GM21367 (cell line): ENCODE measurements at regions not wholly inside any gene's neighbourhood (a gene's known extent, or its start where the extent isn't known, plus 50 kb on each side); places are given as distances from the start of the nearest gene placed in this dataset.

Experiments
- ATAC-seq: cut with Tn5 transposase; IDR thresholded peaks from one replicate; pipeline ENCODE4 v1.9.1; 2021; ENCODE audit not compliant: unreplicated experiment

GRCh38 chr16:80305410-80305809, 235.4 kb upstream of the DYNLRB2 start:
- ATAC-seq: no peak

GRCh38 chr16:80303691-80304090, 237.1 kb upstream of the DYNLRB2 start:
- no peak for ATAC-seq

DNA sequence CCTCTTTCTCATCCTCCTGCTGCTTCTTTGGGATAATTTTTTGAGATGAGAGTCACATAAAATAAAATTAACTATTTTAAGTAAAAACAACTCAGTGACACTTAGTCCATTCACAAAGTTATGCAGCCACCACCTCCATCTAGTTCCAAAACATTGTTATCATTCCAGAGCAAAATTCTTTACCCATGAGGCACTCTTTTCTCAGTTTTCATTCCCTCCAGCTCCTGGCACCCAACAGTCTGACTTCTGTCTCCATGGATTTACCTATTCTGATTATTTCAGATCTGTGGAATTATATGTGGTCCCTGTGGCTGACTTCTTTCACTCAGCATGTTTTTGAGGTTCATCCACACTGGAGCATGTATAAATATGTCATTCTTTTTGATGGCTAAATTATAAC, 239.9 kb upstream of the DYNLRB2 start:
- ATAC-seq: no peak

- ATAC-seq: no peak
Observed at GRCh38 chr16:80300456-80300855, 240.3 kb upstream of the DYNLRB2 start.

DNA sequence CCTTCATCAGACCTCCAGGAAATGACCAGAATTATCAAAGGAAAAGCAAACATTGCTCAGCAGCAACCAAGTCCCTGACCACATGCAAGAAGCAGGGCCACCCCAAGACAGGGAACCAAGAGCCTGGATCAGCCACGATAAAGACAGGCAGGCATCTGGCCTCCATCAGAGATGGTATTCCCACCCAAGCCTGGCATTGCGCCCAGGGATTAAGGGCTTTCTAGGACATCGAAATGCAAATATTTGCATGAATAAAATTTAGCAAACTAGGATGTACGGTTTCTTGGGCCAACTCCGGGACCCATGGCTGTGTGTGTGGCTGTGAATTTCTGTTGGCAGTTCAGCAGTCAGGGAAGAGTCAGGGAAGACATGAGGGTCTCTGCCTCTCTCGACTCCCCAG, 241.4 kb upstream of the DYNLRB2 start:
- ATAC-seq: no peak

DNA sequence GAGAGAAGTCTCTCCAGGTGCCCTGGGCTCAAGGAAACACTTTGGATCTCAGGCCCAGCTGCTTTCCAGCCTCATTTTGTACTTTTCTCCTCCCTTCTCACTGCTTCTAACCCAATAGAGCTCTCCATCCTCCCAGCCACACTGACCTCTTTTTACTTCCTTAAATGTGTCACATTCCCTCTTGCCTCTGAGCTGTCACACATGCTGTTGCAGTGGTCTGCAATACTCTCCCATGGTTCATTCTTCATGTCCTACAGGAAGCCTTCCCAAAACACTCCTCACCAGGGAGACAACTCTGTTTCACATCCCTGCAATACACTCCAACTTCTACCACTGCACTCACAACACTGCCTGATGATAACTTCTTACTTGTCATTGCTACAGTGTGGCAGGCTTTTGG, 242.1 kb upstream of the DYNLRB2 start:
- no peak for ATAC-seq

DNA sequence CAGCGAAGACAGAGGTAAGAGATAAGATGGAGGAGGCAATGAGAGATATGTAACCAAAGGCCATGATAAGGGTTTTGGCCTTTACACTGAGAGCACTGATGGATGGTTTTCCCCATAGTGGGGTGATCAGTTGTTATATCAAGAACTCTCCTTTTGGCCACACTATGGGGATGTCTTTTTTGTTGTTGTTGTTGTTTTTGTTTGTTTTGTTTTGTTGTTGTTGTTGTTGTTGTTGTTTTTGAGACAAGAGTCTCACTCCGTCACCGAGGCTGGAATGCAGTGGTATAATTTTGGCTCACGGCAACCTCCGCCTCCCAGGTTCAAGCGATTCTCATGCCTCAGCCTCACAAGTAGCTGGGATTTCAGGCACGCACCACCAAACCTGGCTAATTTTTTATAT, 244.8 kb upstream of the DYNLRB2 start:
- no peak for ATAC-seq

DNA sequence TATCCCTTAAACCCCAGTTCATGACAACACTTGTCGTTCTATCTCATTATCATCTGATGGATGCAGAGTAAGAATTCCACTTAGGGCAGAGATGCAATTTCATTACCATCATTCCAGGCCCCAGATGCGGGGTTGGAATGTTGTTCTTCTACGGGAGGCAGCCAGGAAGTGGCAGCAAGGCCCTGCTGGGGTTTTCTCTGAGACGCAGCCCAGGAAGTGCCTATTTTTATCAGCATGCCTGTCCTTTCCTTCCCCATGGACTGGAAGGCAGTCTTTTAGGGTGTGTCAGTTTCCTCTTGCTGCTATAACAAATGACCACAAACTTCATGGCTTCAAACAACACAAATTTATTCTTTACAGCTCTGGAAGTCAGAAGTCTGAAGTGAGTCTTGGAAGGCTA, 246.6 kb upstream of the DYNLRB2 start:
- no peak for ATAC-seq

DNA sequence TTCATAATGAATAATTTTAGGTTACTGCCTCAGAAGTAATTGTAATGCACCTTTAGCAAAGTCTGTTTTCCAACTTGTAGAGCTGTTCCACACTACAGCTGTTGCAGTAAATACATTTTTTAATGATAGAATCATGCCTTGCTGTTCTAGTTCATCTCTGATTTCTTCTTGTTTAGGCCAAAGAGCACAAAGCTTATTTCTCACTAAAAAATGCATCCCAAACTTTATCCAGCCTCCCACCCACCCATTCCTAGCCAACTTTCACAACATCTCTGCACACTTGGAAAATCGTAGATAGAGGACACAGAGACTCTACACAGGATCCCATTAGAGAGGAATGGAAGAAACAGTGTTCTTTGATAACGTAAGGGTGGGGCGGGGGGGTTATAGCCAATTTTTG, 252.2 kb upstream of the DYNLRB2 start:
- ATAC-seq: no peak

DNA sequence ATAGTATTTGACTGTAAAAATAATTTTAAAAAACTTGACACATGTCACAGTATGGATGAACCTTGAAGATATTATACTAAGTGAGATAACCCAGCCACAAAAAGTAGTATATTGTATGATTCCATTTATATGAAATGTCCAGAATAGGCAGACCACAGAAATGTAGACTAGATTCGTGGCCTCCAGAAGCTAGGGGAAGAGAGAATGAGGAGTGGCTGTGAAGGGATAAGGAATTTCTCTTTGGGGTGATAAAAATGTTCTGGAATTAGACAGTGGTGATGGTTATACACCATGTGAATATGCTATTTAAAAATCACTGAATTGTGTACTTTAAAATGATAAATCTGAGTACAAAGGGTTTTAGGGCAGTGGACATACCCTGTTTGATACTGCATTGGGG, 253.1 kb upstream of the DYNLRB2 start:
- ATAC-seq: no peak

GRCh38 chr16:80285104-80285503, 255.7 kb upstream of the DYNLRB2 start:
- no peak for ATAC-seq

DNA sequence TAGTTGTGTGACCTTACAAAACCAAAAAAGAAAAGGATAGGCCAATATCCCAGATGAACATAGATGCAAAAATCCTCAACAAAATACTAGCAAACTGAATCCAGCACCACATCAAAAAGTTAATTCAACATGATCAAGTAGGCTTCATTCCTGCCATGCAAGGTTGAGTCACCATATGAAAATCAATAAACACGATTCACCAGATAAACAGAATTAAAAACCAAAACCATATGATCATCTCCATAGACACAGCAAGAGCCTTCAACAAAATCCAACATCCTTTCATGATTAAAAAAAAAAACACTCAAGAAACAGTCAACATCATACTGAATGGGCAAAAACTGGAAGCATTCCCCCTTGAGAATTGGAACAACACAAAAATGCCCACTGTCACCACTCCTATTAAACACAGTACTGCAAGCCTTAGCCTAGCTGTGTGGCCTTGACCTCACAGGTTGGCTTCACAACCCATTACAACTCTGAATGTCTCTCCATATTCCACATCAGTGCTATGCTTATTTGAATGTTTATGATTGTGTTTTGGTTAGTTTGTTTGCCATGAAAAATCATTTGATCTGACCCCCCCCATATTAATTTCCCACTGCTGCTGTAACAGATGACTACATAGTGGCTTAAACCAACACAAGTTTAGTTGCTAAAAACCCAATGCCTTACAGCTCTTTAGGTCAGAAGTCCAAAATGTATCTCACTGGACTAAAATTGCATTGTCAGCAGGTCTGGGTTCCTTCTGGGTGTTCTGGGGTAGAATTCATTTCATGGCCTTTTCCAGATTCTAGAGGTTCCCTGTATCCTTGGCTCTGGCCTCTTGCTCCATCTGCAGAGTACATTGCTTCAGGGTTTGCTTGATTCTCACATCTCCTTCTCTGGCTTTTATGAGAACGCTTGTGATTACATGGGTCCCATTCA, 257.1 kb upstream of the DYNLRB2 start:
- ATAC-seq: no peak

- ATAC-seq: no peak
Observed at GRCh38 chr16:80280557-80280956, 260.2 kb upstream of the DYNLRB2 start.

GRCh38 chr16:80279656-80280055, 261.1 kb upstream of the DYNLRB2 start:
- ATAC-seq: no peak

GRCh38 chr16:80277182-80277581, 263.6 kb upstream of the DYNLRB2 start:
- ATAC-seq: no peak

GRCh38 chr16:80274576-80275191, 266.1 kb upstream of the DYNLRB2 start:
- ATAC-seq: no peak

GRCh38 chr16:80273635-80274538, 266.9 kb upstream of the DYNLRB2 start:
- no peak for ATAC-seq

DNA sequence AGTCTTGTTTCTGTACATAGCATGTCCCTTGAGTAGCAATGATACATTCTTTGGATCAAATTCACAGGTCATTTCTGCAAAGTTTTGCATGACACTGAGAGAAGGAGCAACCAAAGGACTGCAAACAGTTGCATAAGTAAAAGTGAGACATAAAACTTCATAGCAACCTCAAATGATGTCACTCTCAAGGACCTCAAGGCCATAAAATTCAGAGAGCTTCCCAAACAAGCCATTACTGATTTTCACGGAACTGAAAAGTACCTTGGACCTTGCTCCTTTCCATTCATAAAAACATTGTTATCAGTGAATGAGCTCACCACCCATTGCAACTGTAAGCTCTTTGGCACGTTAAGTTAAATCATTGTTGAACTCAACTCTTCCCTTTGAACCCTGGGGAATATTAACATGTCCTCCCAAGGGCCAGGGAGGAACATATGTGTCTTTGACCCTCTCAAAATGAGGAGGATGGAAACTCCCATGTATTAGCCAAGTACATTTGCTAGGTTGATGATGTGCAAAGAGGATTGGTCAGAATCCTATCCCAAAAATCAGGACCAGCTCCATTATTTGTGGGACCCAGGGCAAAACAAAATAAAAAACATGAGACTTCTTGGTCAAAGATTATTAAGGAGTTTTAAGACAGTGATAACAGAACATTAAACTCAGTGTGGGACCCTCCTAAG, 275.0 kb upstream of the DYNLRB2 start:
- no peak for ATAC-seq

DNA sequence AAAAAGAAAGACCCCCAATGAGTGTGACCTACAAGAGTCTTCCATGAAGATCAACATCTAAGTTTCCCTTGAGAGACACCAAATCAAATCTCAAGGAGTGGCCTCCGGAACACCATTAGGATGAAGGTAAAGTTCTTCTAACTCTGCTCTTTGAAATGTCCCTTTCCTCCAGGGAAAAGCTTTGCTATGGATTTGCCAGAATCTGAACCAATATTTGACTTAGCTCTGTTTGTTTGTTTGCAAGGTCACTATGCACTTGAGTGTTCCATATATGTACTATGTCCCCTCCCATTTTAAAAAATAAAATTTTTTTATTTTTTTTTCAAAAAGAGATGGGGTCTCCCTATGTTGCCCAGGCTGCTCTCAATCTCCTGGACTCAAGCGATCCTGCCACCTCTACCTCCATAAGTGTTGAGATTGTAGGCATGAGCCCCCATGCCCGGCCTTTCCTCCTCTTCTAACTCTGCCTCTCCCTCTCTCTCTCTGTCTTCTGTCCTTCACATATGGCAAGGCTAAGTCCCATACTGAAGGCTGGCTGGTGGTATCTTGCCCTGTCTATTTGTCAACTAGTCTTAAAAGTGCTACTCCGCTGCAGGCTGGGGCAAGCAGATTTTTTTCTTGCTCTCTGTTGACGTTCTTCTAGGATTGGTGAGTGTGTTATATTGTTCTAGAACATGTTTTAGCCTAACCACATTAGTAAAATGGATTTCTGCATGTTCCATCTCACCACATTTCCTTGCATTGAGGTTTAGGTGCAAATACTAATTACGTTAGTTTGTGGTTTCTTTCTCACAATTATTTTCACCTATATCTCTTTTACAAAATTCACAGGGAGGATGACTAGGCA, 276.7 kb upstream of the DYNLRB2 start:
- ATAC-seq: no peak
